ENCODE measurements at regions not wholly inside any gene's neighbourhood (a gene's known extent, or its start where the extent isn't known, plus 50 kb on each side); places are given as distances from the start of the nearest gene placed in this dataset.
"Not testable (repeated sequence)": the region's sequence is repeated elsewhere in the genome, so short reads cannot be mapped to it uniquely, and the experiment has no call there.

- Mint-ChIP-seq H3K9me3 (peaks cover 15 to 17% of the 10 kb centered on the region in 2 donors), H3K27me3 (no peaks in the 10 kb centered on the region), H3K27ac (no peak overlapping the region), H3K36me3 (ENCODE audit: insufficient read depth) (no peaks in the 10 kb centered on the region), H3K4me1 (ENCODE audit: low read depth in 2 of 2) (no peaks in the 10 kb centered on the region), H3K4me3 (no peak overlapping the region)
- ATAC-seq (replicated peaks) (no peak), DNase-seq (no peak)
These were observed 731.2 kb downstream of the USP25 start for GRCh38 chr21:16460936-16461335.

GRCh38 chr21:16464211-16464889 is 734.6 kb downstream of the USP25 start:
- not testable (repeated sequence) for H3K4me1 Mint-ChIP-seq (ENCODE audit: low read depth in 2 of 2)

GRCh38 chr21:16468184-16468583 is 738.4 kb downstream of the USP25 start:
- no peak overlapping the region for H3K27ac Mint-ChIP-seq
- DNase-seq, result no peak

More at GRCh38 chr21:16464211-16464889, 734.6 kb downstream of the USP25 start:
- not testable (repeated sequence) for H3K27ac Mint-ChIP-seq; H3K4me3 Mint-ChIP-seq; DNase-seq; H3K27me3 Mint-ChIP-seq; ATAC-seq (replicated peaks); H3K36me3 Mint-ChIP-seq (ENCODE audit: insufficient read depth)
- peaks cover 17 to 23% of the 10 kb centered on the region in 2 donors for H3K9me3 Mint-ChIP-seq

GRCh38 chr21:16473988-16474387 is 744.2 kb downstream of the USP25 start:
- DNase-seq, result no peak
- no peak overlapping the region for H3K4me3 Mint-ChIP-seq

More at GRCh38 chr21:16468184-16468583, 738.4 kb downstream of the USP25 start:
- Mint-ChIP-seq H3K27me3 (no peaks in the 10 kb centered on the region), H3K4me1 (ENCODE audit: low read depth in 2 of 2) (no peaks in the 10 kb centered on the region), H3K9me3 (peaks cover 10 to 20% of the 10 kb centered on the region in 2 donors), H3K36me3 (ENCODE audit: insufficient read depth) (no peaks in the 10 kb centered on the region), H3K4me3 (no peak overlapping the region)
- ATAC-seq (replicated peaks), result no peak

GRCh38 chr21:16476056-16476825 is 746.5 kb downstream of the USP25 start:
- Mint-ChIP-seq H3K9me3 (peaks cover 6 to 15% of the 10 kb centered on the region in 2 donors), H3K36me3 (ENCODE audit: insufficient read depth) (no peaks in the 10 kb centered on the region), H3K27me3 (no peaks in the 10 kb centered on the region), H3K27ac (no peak overlapping the region), H3K4me3 (no peak overlapping the region), H3K4me1 (ENCODE audit: low read depth in 2 of 2) (no peaks in the 10 kb centered on the region)
- DNase-seq (no peak), ATAC-seq (replicated peaks) (no peak)

More at GRCh38 chr21:16473988-16474387, 744.2 kb downstream of the USP25 start:
- no peak for ATAC-seq (replicated peaks)
- Mint-ChIP-seq H3K4me1 (ENCODE audit: low read depth in 2 of 2) (no peaks in the 10 kb centered on the region), H3K27me3 (no peaks in the 10 kb centered on the region), H3K9me3 (peaks cover 6 to 22% of the 10 kb centered on the region in 2 donors), H3K27ac (no peak overlapping the region), H3K36me3 (ENCODE audit: insufficient read depth) (no peaks in the 10 kb centered on the region)

- DNase-seq (no peak), ATAC-seq (replicated peaks) (no peak)
- Mint-ChIP-seq H3K4me1 (ENCODE audit: low read depth in 2 of 2) (no peaks in the 10 kb centered on the region), H3K9me3 (peaks cover 9 to 23% of the 10 kb centered on the region in 2 donors), H3K27ac (no peak overlapping the region), H3K27me3 (no peaks in the 10 kb centered on the region), H3K36me3 (ENCODE audit: insufficient read depth) (no peaks in the 10 kb centered on the region), H3K4me3 (no peak overlapping the region)
These were observed 758.3 kb downstream of the USP25 start for GRCh38 chr21:16488042-16488441.

- H3K36me3 Mint-ChIP-seq (ENCODE audit: insufficient read depth), result no peaks in the 10 kb centered on the region
- no peak for ATAC-seq (replicated peaks)
- H3K4me1 Mint-ChIP-seq (ENCODE audit: low read depth in 2 of 2), result no peaks in the 10 kb centered on the region
- H3K27me3 Mint-ChIP-seq, result no peaks in the 10 kb centered on the region
- H3K4me3 Mint-ChIP-seq, result no peak overlapping the region
- DNase-seq, result no peak
- H3K9me3 Mint-ChIP-seq, result peaks cover 8 to 14% of the 10 kb centered on the region in 2 donors
- no peak overlapping the region for H3K27ac Mint-ChIP-seq
These were observed 762.6 kb downstream of the USP25 start for GRCh38 chr21:16492356-16492755.

GRCh38 chr21:16492892-16493291 is 763.1 kb downstream of the USP25 start:
- DNase-seq, result no peak
- H3K36me3 Mint-ChIP-seq (ENCODE audit: insufficient read depth), result no peaks in the 10 kb centered on the region
- no peak for ATAC-seq (replicated peaks)
- peaks cover 8 to 14% of the 10 kb centered on the region in 2 donors for H3K9me3 Mint-ChIP-seq
- no peak overlapping the region for H3K4me3 Mint-ChIP-seq
- H3K4me1 Mint-ChIP-seq (ENCODE audit: low read depth in 2 of 2), result no peaks in the 10 kb centered on the region
- no peaks in the 10 kb centered on the region for H3K27me3 Mint-ChIP-seq
- H3K27ac Mint-ChIP-seq, result no peak overlapping the region

GRCh38 chr21:16496609-16497008 is 766.8 kb downstream of the USP25 start:
- Mint-ChIP-seq H3K4me3 (no peak overlapping the region), H3K4me1 (ENCODE audit: low read depth in 2 of 2) (no peaks in the 10 kb centered on the region), H3K9me3 (peaks cover 11 to 22% of the 10 kb centered on the region in 2 donors), H3K36me3 (ENCODE audit: insufficient read depth) (no peaks in the 10 kb centered on the region), H3K27me3 (no peaks in the 10 kb centered on the region), H3K27ac (no peak overlapping the region)
- DNase-seq (no peak), ATAC-seq (replicated peaks) (no peak)

- H3K27ac Mint-ChIP-seq, result no peak overlapping the region
- no peak overlapping the region for H3K4me3 Mint-ChIP-seq
- no peaks in the 10 kb centered on the region for H3K27me3 Mint-ChIP-seq
- ATAC-seq (replicated peaks), result no peak
- no peaks in the 10 kb centered on the region for H3K36me3 Mint-ChIP-seq (ENCODE audit: insufficient read depth)
- H3K4me1 Mint-ChIP-seq (ENCODE audit: low read depth in 2 of 2), result no peaks in the 10 kb centered on the region
- peaks cover 7 to 18% of the 10 kb centered on the region in 2 donors for H3K9me3 Mint-ChIP-seq
- no peak for DNase-seq
These were observed 770.5 kb downstream of the USP25 start for GRCh38 chr21:16500271-16500670.

GRCh38 chr21:16502273-16502672 is 772.5 kb downstream of the USP25 start:
- H3K9me3 Mint-ChIP-seq, result peaks cover 5 to 16% of the 10 kb centered on the region in 2 donors

GRCh38 chr21:16502897-16503296 is 773.1 kb downstream of the USP25 start:
- DNase-seq (no peak), ATAC-seq (replicated peaks) (no peak)
- H3K27ac Mint-ChIP-seq, result no peak overlapping the region
- H3K4me1 Mint-ChIP-seq (ENCODE audit: low read depth in 2 of 2), result no peaks in the 10 kb centered on the region
- no peaks in the 10 kb centered on the region for H3K36me3 Mint-ChIP-seq (ENCODE audit: insufficient read depth)
- no peak overlapping the region for H3K4me3 Mint-ChIP-seq
- H3K27me3 Mint-ChIP-seq, result no peaks in the 10 kb centered on the region
- peaks cover 5 to 16% of the 10 kb centered on the region in 2 donors for H3K9me3 Mint-ChIP-seq

More at GRCh38 chr21:16502273-16502672, 772.5 kb downstream of the USP25 start:
- DNase-seq (no peak), ATAC-seq (replicated peaks) (no peak)
- Mint-ChIP-seq H3K4me1 (ENCODE audit: low read depth in 2 of 2) (no peaks in the 10 kb centered on the region), H3K27me3 (no peaks in the 10 kb centered on the region), H3K27ac (no peak overlapping the region), H3K36me3 (ENCODE audit: insufficient read depth) (no peaks in the 10 kb centered on the region), H3K4me3 (no peak overlapping the region)

GRCh38 chr21:16504281-16504680 is 774.5 kb downstream of the USP25 start:
- Mint-ChIP-seq H3K36me3 (ENCODE audit: insufficient read depth) (no peaks in the 10 kb centered on the region), H3K4me3 (no peak overlapping the region), H3K27ac (no peak overlapping the region), H3K4me1 (ENCODE audit: low read depth in 2 of 2) (no peaks in the 10 kb centered on the region), H3K9me3 (peaks cover 5 to 16% of the 10 kb centered on the region in 2 donors), H3K27me3 (no peaks in the 10 kb centered on the region)
- no peak for DNase-seq
- no peak for ATAC-seq (replicated peaks)

- H3K9me3 Mint-ChIP-seq, result peaks cover 3 to 16% of the 10 kb centered on the region in 2 donors
- no peak overlapping the region for H3K4me3 Mint-ChIP-seq
- no peak overlapping the region for H3K27ac Mint-ChIP-seq
- no peaks in the 10 kb centered on the region for H3K36me3 Mint-ChIP-seq (ENCODE audit: insufficient read depth)
- ATAC-seq (replicated peaks) (no peak), DNase-seq (no peak)
- no peaks in the 10 kb centered on the region for H3K4me1 Mint-ChIP-seq (ENCODE audit: low read depth in 2 of 2)
- no peaks in the 10 kb centered on the region for H3K27me3 Mint-ChIP-seq
These were observed 775.0 kb downstream of the USP25 start for GRCh38 chr21:16504766-16505165.

All from effector memory CD8-positive, alpha-beta T cell (primary cell).